ENCODE measurements at regions not wholly inside any gene's neighbourhood (a gene's known extent, or its start where the extent isn't known, plus 50 kb on each side); places are given as distances from the start of the nearest gene placed in this dataset.

- DNase-seq (ENCODE audit: low spot score) = peak; percentile 48
Observed at GRCh38 chr20:1060985-1061384, 57.4 kb upstream of the PSMF1 start.

- no peak for DNase-seq (ENCODE audit: low spot score)
Observed at GRCh38 chr20:1061484-1062221, 56.7 kb upstream of the PSMF1 start.

- no peak for DNase-seq (ENCODE audit: low spot score)
Observed at GRCh38 chr20:1062334-1063010, 55.9 kb upstream of the PSMF1 start.

Data from SW480 (cell line).